ENCODE measurements at regions not wholly inside any gene's neighbourhood (a gene's known extent, or its start where the extent isn't known, plus 50 kb on each side); places are given as distances from the start of the nearest gene placed in this dataset.

DNA sequence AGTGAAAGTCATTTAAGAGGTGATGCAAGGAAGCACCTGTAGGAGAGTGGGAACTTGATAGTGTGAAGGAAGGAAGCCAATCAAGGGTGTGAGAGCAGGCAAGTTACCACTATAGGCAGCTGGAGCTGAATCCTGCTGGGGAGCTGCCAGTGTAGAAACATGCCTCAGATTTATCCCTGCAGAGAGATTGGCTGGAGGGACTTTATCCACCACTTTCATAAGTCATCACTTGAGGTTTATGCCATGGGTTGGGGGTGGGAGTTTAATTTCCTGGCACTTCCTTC, 443.6 kb downstream of the PLPP3 start:
- no peak for DNase-seq (ENCODE audit: low spot score)
- Mint-ChIP-seq H3K4me1 (ENCODE audit: low read depth) (peaks cover 22% of the 10 kb centered on the region), H3K27ac (ENCODE audit: unreplicated experiment) (no peak overlapping the region), H3K9me3 (ENCODE audit: low read depth) (no peaks in the 10 kb centered on the region), H3K4me3 (ENCODE audit: unreplicated experiment) (no peak overlapping the region), H3K27me3 (ENCODE audit: low read depth) (no peaks in the 10 kb centered on the region), H3K36me3 (ENCODE audit: low read depth) (no peaks in the 10 kb centered on the region)
- TF ChIP-seq CTCF (IDR thresholded peaks at IDR 0.05): no peak

- H3K27ac Mint-ChIP-seq (ENCODE audit: unreplicated experiment): no peak overlapping the region
- peaks cover 22% of the 10 kb centered on the region for H3K4me1 Mint-ChIP-seq (ENCODE audit: low read depth)
- TF ChIP-seq CTCF (IDR thresholded peaks at IDR 0.05): no peak
- no peak for DNase-seq (ENCODE audit: low spot score)
- H3K4me3 Mint-ChIP-seq (ENCODE audit: unreplicated experiment): no peak overlapping the region
- H3K36me3 Mint-ChIP-seq (ENCODE audit: low read depth): no peaks in the 10 kb centered on the region
- no peaks in the 10 kb centered on the region for H3K27me3 Mint-ChIP-seq (ENCODE audit: low read depth)
- no peaks in the 10 kb centered on the region for H3K9me3 Mint-ChIP-seq (ENCODE audit: low read depth)
Measured at GRCh38 chr1:56135069-56135863, 444.1 kb downstream of the PLPP3 start.

DNA sequence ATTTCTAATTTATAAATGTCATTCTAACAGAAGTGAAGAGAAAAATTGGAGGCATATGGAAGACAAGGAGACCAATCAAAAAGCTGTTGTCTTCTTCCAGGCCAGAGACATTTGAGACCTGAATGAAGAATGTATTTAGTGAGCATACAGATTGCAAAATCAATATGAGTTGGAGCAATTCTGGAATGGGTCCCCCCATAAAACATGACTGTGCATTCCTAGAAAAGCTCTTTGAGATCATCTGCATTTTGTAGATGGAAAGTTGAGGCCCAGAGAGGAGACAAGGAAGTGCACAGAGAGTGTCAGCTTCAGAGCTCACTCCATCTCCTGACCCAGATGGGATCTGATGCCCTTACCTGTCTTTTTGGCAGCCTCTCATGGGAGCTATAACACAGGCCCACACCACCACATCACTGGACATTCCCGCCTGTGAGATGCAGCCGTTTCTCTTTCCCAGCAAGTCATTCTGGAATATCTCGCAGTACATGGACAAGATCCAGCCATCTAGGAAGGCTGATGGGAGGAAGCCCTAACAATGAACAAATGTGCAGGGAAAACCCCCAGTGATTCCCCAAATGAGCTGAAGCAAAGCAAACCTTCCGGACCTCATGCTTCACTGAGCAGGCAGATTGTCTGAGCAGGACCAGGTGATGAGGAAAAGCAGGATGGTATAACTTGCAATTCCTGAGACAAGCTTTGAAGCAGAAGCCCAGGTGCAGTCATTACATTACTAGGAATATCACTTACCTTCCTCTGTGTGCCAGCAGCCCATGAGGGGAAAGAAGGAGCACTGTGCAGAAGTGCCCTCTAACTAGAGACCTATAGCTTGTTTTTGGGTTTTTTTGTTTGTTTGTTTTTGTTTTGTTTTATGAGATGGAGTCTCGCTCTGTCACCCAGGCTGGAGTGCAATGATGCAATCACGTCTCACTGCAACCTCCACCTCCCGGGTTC, 445.6 kb downstream of the PLPP3 start:
- Mint-ChIP-seq H3K4me3 (ENCODE audit: unreplicated experiment) (no peak overlapping the region), H3K4me1 (ENCODE audit: low read depth) (peaks cover 22% of the 10 kb centered on the region), H3K9me3 (ENCODE audit: low read depth) (no peaks in the 10 kb centered on the region), H3K27ac (ENCODE audit: unreplicated experiment) (no peak overlapping the region), H3K36me3 (ENCODE audit: low read depth) (no peaks in the 10 kb centered on the region), H3K27me3 (ENCODE audit: low read depth) (no peaks in the 10 kb centered on the region)
- no peak for TF ChIP-seq CTCF (IDR thresholded peaks at IDR 0.05)
- DNase-seq (ENCODE audit: low spot score): no peak

DNA sequence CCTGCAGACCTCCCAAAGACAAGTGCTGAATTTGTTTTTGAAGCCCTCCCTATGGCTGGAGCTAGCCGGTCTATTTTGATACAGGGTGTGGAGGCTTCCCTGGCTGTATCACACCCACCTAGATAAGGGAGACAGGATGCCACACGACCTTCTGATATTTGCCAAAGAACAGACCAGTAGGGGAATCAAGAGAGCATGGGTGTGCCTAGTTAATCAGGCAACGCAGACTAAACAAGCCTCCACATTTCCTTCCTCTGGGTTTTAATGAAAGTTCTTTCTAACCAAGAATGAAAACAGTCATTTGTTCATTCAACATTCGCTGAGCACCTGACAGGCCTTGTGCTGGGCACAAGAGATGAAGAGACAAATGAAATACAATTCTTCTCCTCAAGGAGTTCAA, 446.8 kb downstream of the PLPP3 start:
- H3K27ac Mint-ChIP-seq (ENCODE audit: unreplicated experiment): no peak overlapping the region
- TF ChIP-seq CTCF (IDR thresholded peaks at IDR 0.05): no peak
- H3K27me3 Mint-ChIP-seq (ENCODE audit: low read depth): no peaks in the 10 kb centered on the region
- H3K4me1 Mint-ChIP-seq (ENCODE audit: low read depth): peaks cover 13% of the 10 kb centered on the region
- H3K36me3 Mint-ChIP-seq (ENCODE audit: low read depth): no peaks in the 10 kb centered on the region
- H3K4me3 Mint-ChIP-seq (ENCODE audit: unreplicated experiment): no peak overlapping the region
- no peak for DNase-seq (ENCODE audit: low spot score)
- H3K9me3 Mint-ChIP-seq (ENCODE audit: low read depth): peaks cover under 1% of the 10 kb centered on the region

DNA sequence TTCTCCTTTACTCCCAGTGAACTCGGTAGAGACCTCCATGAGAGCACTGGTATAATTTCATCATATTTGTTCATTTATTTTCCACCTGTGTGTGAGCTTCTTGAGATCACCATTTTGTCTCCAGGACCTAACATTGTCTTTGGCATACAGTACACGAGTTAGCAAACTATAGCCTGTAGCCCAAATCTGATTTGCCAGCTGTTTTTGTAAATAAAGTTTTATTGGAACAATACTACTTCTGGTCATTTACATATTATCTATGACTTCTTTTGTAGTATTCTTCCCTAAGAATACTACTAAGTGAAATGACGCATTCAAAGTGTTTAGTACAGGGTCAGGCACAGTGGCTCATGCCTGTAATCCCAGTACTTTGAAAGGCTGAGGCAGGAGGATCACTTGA, 449.5 kb downstream of the PLPP3 start:
- H3K4me3 Mint-ChIP-seq (ENCODE audit: unreplicated experiment): no peak overlapping the region
- no peak for TF ChIP-seq CTCF (IDR thresholded peaks at IDR 0.05)
- peaks cover 5% of the 10 kb centered on the region for H3K4me1 Mint-ChIP-seq (ENCODE audit: low read depth)
- no peaks in the 10 kb centered on the region for H3K36me3 Mint-ChIP-seq (ENCODE audit: low read depth)
- DNase-seq (ENCODE audit: low spot score): no peak
- H3K9me3 Mint-ChIP-seq (ENCODE audit: low read depth): peaks cover 10% of the 10 kb centered on the region
- H3K27ac Mint-ChIP-seq (ENCODE audit: unreplicated experiment): no peak overlapping the region
- H3K27me3 Mint-ChIP-seq (ENCODE audit: low read depth): no peaks in the 10 kb centered on the region

All from chondrocyte (in vitro differentiated cells).